ENCODE measurements at regions not wholly inside any gene's neighbourhood (a gene's known extent, or its start where the extent isn't known, plus 50 kb on each side); places are given as distances from the start of the nearest gene placed in this dataset.

- no peak for TF ChIP-seq CTCF (IDR thresholded peaks at IDR 0.05; ENCODE audit: low read depth, low read length)
Measured at GRCh38 chr6:170160628-170161611, 130.0 kb downstream of the DLL1 start.

GRCh38 chr6:170160031-170160627 lies 130.7 kb downstream of the DLL1 start:
- H3K27me3 ChIP-seq (ENCODE audit: control insufficient read depth, insufficient read depth, low read length), result no peaks in the 10 kb centered on the region
- H3K4me3 ChIP-seq (ENCODE audit: low read depth, low read length), result no peak overlapping the region
- H3K9me3 ChIP-seq (ENCODE audit: control insufficient read depth, insufficient read depth, low read length), result peaks cover 96% of the 10 kb centered on the region
- CTCF ChIA-PET, result no interaction called here
- POLR2A ChIA-PET, result no interaction called here
- H3K27ac ChIP-seq (ENCODE audit: low read depth, low read length), result no peak overlapping the region
- DNase-seq (ENCODE audit: low read depth, low spot score), result no peak
- no peak for TF ChIP-seq CTCF (IDR thresholded peaks at IDR 0.05; ENCODE audit: low read depth, low read length)

More at GRCh38 chr6:170160628-170161611, 130.0 kb downstream of the DLL1 start:
- Histone ChIP-seq H3K4me3 (ENCODE audit: low read depth, low read length) (no peak overlapping the region), H3K9me3 (ENCODE audit: control insufficient read depth, insufficient read depth, low read length) (peaks cover 96% of the 10 kb centered on the region), H3K27ac (ENCODE audit: low read depth, low read length) (no peak overlapping the region), H3K27me3 (ENCODE audit: control insufficient read depth, insufficient read depth, low read length) (no peaks in the 10 kb centered on the region)
- CTCF ChIA-PET, result no interaction called here
- no peak for DNase-seq (ENCODE audit: low read depth, low spot score)
- POLR2A ChIA-PET, result no interaction called here

GRCh38 chr6:170159022-170159965 lies 131.6 kb downstream of the DLL1 start:
- Histone ChIP-seq H3K4me3 (ENCODE audit: low read depth, low read length) (no peak overlapping the region), H3K27ac (ENCODE audit: low read depth, low read length) (no peak overlapping the region), H3K9me3 (ENCODE audit: control insufficient read depth, insufficient read depth, low read length) (peaks cover 95% of the 10 kb centered on the region), H3K27me3 (ENCODE audit: control insufficient read depth, insufficient read depth, low read length) (no peaks in the 10 kb centered on the region)
- DNase-seq (ENCODE audit: low read depth, low spot score), result no peak
- no peak for TF ChIP-seq CTCF (IDR thresholded peaks at IDR 0.05; ENCODE audit: low read depth, low read length)
- POLR2A ChIA-PET, result no interaction called here
- CTCF ChIA-PET, result no interaction called here

GRCh38 chr6:170158296-170159021 lies 132.4 kb downstream of the DLL1 start:
- Histone ChIP-seq H3K4me3 (ENCODE audit: low read depth, low read length) (no peak overlapping the region), H3K27ac (ENCODE audit: low read depth, low read length) (no peak overlapping the region), H3K9me3 (ENCODE audit: control insufficient read depth, insufficient read depth, low read length) (peaks cover 95% of the 10 kb centered on the region), H3K27me3 (ENCODE audit: control insufficient read depth, insufficient read depth, low read length) (no peaks in the 10 kb centered on the region)
- no peak for TF ChIP-seq CTCF (IDR thresholded peaks at IDR 0.05; ENCODE audit: low read depth, low read length)
- ChIA-PET POLR2A (no interaction called here), CTCF (no interaction called here)
- DNase-seq (ENCODE audit: low read depth, low spot score), result no peak
